ENCODE measurements at regions not wholly inside any gene's neighbourhood (a gene's known extent, or its start where the extent isn't known, plus 50 kb on each side); places are given as distances from the start of the nearest gene placed in this dataset.
"Not testable (repeated sequence)": the region's sequence is repeated elsewhere in the genome, so short reads cannot be mapped to it uniquely, and the experiment has no call there.

DNA sequence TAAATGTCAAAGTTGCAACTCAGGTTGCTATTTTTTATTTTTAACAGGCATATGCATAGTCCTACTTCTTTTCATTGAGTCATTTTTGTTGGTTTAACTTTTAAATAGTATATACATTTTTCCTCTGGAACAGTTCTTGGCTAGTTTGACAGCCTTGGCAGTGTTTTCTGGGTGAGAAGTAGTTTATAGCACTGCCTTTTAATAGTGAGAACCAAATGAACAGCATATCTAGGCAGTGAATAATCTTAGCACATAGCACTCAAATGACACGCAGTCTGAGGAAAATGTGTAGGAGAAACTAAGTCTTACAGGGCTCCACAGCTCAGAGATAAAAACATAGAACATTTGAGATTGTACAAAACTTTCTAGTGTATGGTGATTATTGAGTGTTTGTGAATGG lies 265.5 kb upstream of the POT1 start:
- no peaks in the 10 kb centered on the region for H4K20me1 ChIP-seq (ENCODE audit: insufficient read depth, low read length)
- H3F3A ChIP-seq (ENCODE audit: insufficient read depth, low read length): no peaks in the 10 kb centered on the region
- H3K9me2 ChIP-seq (ENCODE audit: low read depth, low read length): no peaks in the 10 kb centered on the region
- no peak overlapping the region for H3K4me2 ChIP-seq (ENCODE audit: low read length)
- H3K79me2 ChIP-seq (ENCODE audit: insufficient read depth, low read length): no peaks in the 10 kb centered on the region
- H3K4me1 ChIP-seq (ENCODE audit: insufficient read depth, low read length, severe bottlenecking): no peaks in the 10 kb centered on the region
- TF ChIP-seq CTCF (IDR thresholded peaks at IDR 0.05; ENCODE audit: low read length): no peak
- TF ChIP-seq EZH2 (IDR thresholded peaks at IDR 0.05; ENCODE audit: borderline replicate concordance, low read length): no peak
- H3K27ac ChIP-seq (ENCODE audit: low read depth, low read length, poor library complexity, severe bottlenecking): no peak overlapping the region
- no peaks in the 10 kb centered on the region for H3K27me3 ChIP-seq (ENCODE audit: insufficient read depth, low read length)
- no peaks in the 10 kb centered on the region for H3K36me3 ChIP-seq (ENCODE audit: insufficient read depth, low read length)
- no peak overlapping the region for H2AFZ ChIP-seq (ENCODE audit: low read length)
- no peaks in the 10 kb centered on the region for H3K9me3 ChIP-seq (ENCODE audit: low read length)
- H3K4me3 ChIP-seq (ENCODE audit: low read depth, low read length, poor library complexity, severe bottlenecking): no peak overlapping the region
- H3K9ac ChIP-seq (ENCODE audit: low read length): no peak overlapping the region

DNA sequence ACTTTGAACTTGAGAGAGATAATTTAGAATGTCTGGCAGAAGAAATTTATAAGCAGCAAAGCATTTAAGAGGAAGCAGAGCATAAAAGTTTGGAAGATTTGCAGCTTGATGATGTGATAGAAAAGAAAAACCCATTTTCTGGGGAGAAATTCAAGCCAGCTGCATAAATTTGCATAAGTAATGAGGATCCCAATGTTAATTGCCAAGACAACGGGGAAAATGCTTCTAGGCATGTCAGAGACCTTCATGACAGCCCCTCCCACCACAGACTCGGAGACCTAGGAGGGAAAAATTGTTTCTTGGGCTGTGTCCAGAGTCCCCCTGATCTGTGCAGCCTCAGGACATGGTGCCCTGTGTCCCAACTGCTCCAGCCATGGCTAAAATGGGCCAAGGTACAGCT lies 263.6 kb upstream of the POT1 start:
- no peaks in the 10 kb centered on the region for H3K27me3 ChIP-seq (ENCODE audit: insufficient read depth, low read length)
- H3K79me2 ChIP-seq (ENCODE audit: insufficient read depth, low read length): no peaks in the 10 kb centered on the region
- H3K4me2 ChIP-seq (ENCODE audit: low read length): no peak overlapping the region
- H3K9ac ChIP-seq (ENCODE audit: low read length): no peak overlapping the region
- H3K9me3 ChIP-seq (ENCODE audit: low read length): no peaks in the 10 kb centered on the region
- H4K20me1 ChIP-seq (ENCODE audit: insufficient read depth, low read length): no peaks in the 10 kb centered on the region
- H3F3A ChIP-seq (ENCODE audit: insufficient read depth, low read length): no peaks in the 10 kb centered on the region
- H3K27ac ChIP-seq (ENCODE audit: low read depth, low read length, poor library complexity, severe bottlenecking): no peak overlapping the region
- no peak overlapping the region for H3K4me3 ChIP-seq (ENCODE audit: low read depth, low read length, poor library complexity, severe bottlenecking)
- no peaks in the 10 kb centered on the region for H3K36me3 ChIP-seq (ENCODE audit: insufficient read depth, low read length)
- TF ChIP-seq EZH2 (IDR thresholded peaks at IDR 0.05; ENCODE audit: borderline replicate concordance, low read length) (no peak), CTCF (IDR thresholded peaks at IDR 0.05; ENCODE audit: low read length) (no peak)
- H2AFZ ChIP-seq (ENCODE audit: low read length): no peak overlapping the region
- no peaks in the 10 kb centered on the region for H3K4me1 ChIP-seq (ENCODE audit: insufficient read depth, low read length, severe bottlenecking)
- H3K9me2 ChIP-seq (ENCODE audit: low read depth, low read length): no peaks in the 10 kb centered on the region

GRCh38 chr7:125184801-125185200 lies 255.2 kb upstream of the POT1 start:
- TF ChIP-seq CTCF (IDR thresholded peaks at IDR 0.05; ENCODE audit: low read length) (no peak), EZH2 (IDR thresholded peaks at IDR 0.05; ENCODE audit: borderline replicate concordance, low read length) (no peak)
- H3K27me3 ChIP-seq (ENCODE audit: insufficient read depth, low read length): no peaks in the 10 kb centered on the region
- no peak overlapping the region for H3K4me3 ChIP-seq (ENCODE audit: low read depth, low read length, poor library complexity, severe bottlenecking)
- no peaks in the 10 kb centered on the region for H4K20me1 ChIP-seq (ENCODE audit: insufficient read depth, low read length)
- no peaks in the 10 kb centered on the region for H3K9me3 ChIP-seq (ENCODE audit: low read length)
- H3K27ac ChIP-seq (ENCODE audit: low read depth, low read length, poor library complexity, severe bottlenecking): no peak overlapping the region
- no peaks in the 10 kb centered on the region for H3K79me2 ChIP-seq (ENCODE audit: insufficient read depth, low read length)
- no peak overlapping the region for H2AFZ ChIP-seq (ENCODE audit: low read length)
- H3K9me2 ChIP-seq (ENCODE audit: low read depth, low read length): no peaks in the 10 kb centered on the region
- H3K9ac ChIP-seq (ENCODE audit: low read length): no peak overlapping the region
- H3F3A ChIP-seq (ENCODE audit: insufficient read depth, low read length): no peaks in the 10 kb centered on the region
- no peaks in the 10 kb centered on the region for H3K36me3 ChIP-seq (ENCODE audit: insufficient read depth, low read length)
- H3K4me1 ChIP-seq (ENCODE audit: insufficient read depth, low read length, severe bottlenecking): no peaks in the 10 kb centered on the region
- no peak overlapping the region for H3K4me2 ChIP-seq (ENCODE audit: low read length)

GRCh38 chr7:125181569-125182267 lies 252.1 kb upstream of the POT1 start:
- not testable (repeated sequence) for H3K36me3 ChIP-seq (ENCODE audit: insufficient read depth, low read length); H3K27ac ChIP-seq (ENCODE audit: low read depth, low read length, poor library complexity, severe bottlenecking); H3K4me2 ChIP-seq (ENCODE audit: low read length); H3K9me2 ChIP-seq (ENCODE audit: low read depth, low read length); H3K9me3 ChIP-seq (ENCODE audit: low read length); H2AFZ ChIP-seq (ENCODE audit: low read length); H3K79me2 ChIP-seq (ENCODE audit: insufficient read depth, low read length); H3F3A ChIP-seq (ENCODE audit: insufficient read depth, low read length); H3K9ac ChIP-seq (ENCODE audit: low read length); H3K27me3 ChIP-seq (ENCODE audit: insufficient read depth, low read length); H3K4me1 ChIP-seq (ENCODE audit: insufficient read depth, low read length, severe bottlenecking); H4K20me1 ChIP-seq (ENCODE audit: insufficient read depth, low read length); H3K4me3 ChIP-seq (ENCODE audit: low read depth, low read length, poor library complexity, severe bottlenecking)

All from OCI-LY1 (cell line).